ENCODE measurements at regions not wholly inside any gene's neighbourhood (a gene's known extent, or its start where the extent isn't known, plus 50 kb on each side); places are given as distances from the start of the nearest gene placed in this dataset.

DNA sequence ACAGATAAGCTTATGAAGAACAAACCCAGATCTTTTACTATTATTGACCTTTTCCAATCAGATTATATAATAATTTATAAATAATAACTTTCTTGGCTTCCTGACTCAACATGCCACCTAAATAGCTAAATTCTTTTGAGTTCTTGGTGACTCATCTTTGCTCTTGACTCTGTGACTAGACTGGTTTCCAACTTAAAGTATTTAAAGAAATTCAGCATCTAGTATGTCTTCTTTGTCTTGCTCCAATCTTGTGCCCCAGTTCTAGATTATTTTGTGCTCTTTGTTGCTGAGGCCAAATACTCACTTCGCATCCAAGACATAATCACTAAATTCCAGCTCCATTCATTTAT lies 483.2 kb upstream of the TBL1XR1 start:
- TF ChIP-seq, protein P1, sequence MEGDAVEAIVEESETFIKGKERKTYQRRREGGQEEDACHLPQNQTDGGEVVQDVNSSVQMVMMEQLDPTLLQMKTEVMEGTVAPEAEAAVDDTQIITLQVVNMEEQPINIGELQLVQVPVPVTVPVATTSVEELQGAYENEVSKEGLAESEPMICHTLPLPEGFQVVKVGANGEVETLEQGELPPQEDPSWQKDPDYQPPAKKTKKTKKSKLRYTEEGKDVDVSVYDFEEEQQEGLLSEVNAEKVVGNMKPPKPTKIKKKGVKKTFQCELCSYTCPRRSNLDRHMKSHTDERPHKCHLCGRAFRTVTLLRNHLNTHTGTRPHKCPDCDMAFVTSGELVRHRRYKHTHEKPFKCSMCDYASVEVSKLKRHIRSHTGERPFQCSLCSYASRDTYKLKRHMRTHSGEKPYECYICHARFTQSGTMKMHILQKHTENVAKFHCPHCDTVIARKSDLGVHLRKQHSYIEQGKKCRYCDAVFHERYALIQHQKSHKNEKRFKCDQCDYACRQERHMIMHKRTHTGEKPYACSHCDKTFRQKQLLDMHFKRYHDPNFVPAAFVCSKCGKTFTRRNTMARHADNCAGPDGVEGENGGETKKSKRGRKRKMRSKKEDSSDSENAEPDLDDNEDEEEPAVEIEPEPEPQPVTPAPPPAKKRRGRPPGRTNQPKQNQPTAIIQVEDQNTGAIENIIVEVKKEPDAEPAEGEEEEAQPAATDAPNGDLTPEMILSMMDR (IDR thresholded peaks at IDR 0.05 in 4 of 5, conservative IDR thresholded peaks at IDR 0.05 in 1 of 5) = no peak
- TF ChIP-seq POLR2A (IDR thresholded peaks at IDR 0.05) = no peak
